SJSA1 (cell line): ENCODE measurements at regions not wholly inside any gene's neighbourhood (a gene's known extent, or its start where the extent isn't known, plus 50 kb on each side); places are given as distances from the start of the nearest gene placed in this dataset.

Experiments used
- DNase-seq, 2 experiments: peaks; one replicate each; pipeline ENCODE4 v3.0.0-alpha.2; 2015 to 2020; ENCODE audit warnings: low spot score in 2 of 2, low read depth in 1 of 2
- H3K27ac ChIP-seq: fragments of 250-450 bp; sonication (Bioruptor Pico); 2 replicates; pipeline ENCODE4 v1.5.1; 2020; ENCODE audit warnings: mild to moderate bottlenecking, moderate library complexity
- H3K27me3 ChIP-seq: fragments of 250-450 bp; sonication (Bioruptor Pico); replicated peaks from 2 replicates; pipeline ENCODE4 v1.5.1; 2020; ENCODE audit warnings: mild to moderate bottlenecking, moderate library complexity
- H3K36me3 ChIP-seq: fragments of 250-450 bp; sonication (Bioruptor Pico); 2 replicates; pipeline ENCODE4 v1.5.1; 2020; ENCODE audit warnings: mild to moderate bottlenecking
- H3K4me1 ChIP-seq: fragments of 250-450 bp; sonication (Bioruptor Pico); replicated peaks from 2 replicates; pipeline ENCODE4 v1.6.1; 2021; ENCODE audit warnings: mild to moderate bottlenecking
- H3K4me3 ChIP-seq: fragments of 250-450 bp; sonication (Bioruptor Pico); 2 replicates; pipeline ENCODE4 v1.5.1; 2020; ENCODE audit warnings: mild to moderate bottlenecking
- H3K9me3 ChIP-seq: fragments of 250-450 bp; sonication (Bioruptor Pico); replicated peaks from 2 replicates; pipeline ENCODE4 v1.5.1; 2020; ENCODE audit warnings: mild to moderate bottlenecking

GRCh38 chr2:60370814-60371213 is 182.6 kb downstream of the BCL11A start:
- H3K36me3 ChIP-seq = no peaks in the 10 kb centered on the region
- no peak for DNase-seq
- no peaks in the 10 kb centered on the region for H3K4me1 ChIP-seq
- H3K27ac ChIP-seq = no peak overlapping the region
- no peaks in the 10 kb centered on the region for H3K27me3 ChIP-seq
- H3K9me3 ChIP-seq = no peaks in the 10 kb centered on the region
- no peak overlapping the region for H3K4me3 ChIP-seq

- no peaks in the 10 kb centered on the region for H3K36me3 ChIP-seq
- no peak overlapping the region for H3K27ac ChIP-seq
- no peak for DNase-seq
- no peaks in the 10 kb centered on the region for H3K9me3 ChIP-seq
- no peaks in the 10 kb centered on the region for H3K4me1 ChIP-seq
- H3K27me3 ChIP-seq = no peaks in the 10 kb centered on the region
- no peak overlapping the region for H3K4me3 ChIP-seq
These were observed 185.0 kb downstream of the BCL11A start for GRCh38 chr2:60368456-60368855.

- DNase-seq = no peak
- no peaks in the 10 kb centered on the region for H3K36me3 ChIP-seq
These were observed 187.2 kb downstream of the BCL11A start for GRCh38 chr2:60366135-60366712.

GRCh38 chr2:60365556-60365955 is 187.9 kb downstream of the BCL11A start:
- no peak overlapping the region for H3K27ac ChIP-seq
- H3K36me3 ChIP-seq = no peaks in the 10 kb centered on the region
- H3K27me3 ChIP-seq = no peaks in the 10 kb centered on the region
- H3K4me1 ChIP-seq = no peaks in the 10 kb centered on the region
- H3K9me3 ChIP-seq = no peaks in the 10 kb centered on the region
- no peak overlapping the region for H3K4me3 ChIP-seq
- DNase-seq = no peak

More at GRCh38 chr2:60366135-60366712, 187.2 kb downstream of the BCL11A start:
- Histone ChIP-seq H3K27ac (no peak overlapping the region), H3K4me3 (no peak overlapping the region), H3K27me3 (no peaks in the 10 kb centered on the region), H3K4me1 (no peaks in the 10 kb centered on the region), H3K9me3 (no peaks in the 10 kb centered on the region)

- Histone ChIP-seq H3K27me3 (no peaks in the 10 kb centered on the region), H3K27ac (no peak overlapping the region), H3K36me3 (no peaks in the 10 kb centered on the region), H3K9me3 (no peaks in the 10 kb centered on the region), H3K4me1 (no peaks in the 10 kb centered on the region), H3K4me3 (no peak overlapping the region)
- DNase-seq = no peak
These were observed 189.0 kb downstream of the BCL11A start for GRCh38 chr2:60364491-60364890.

GRCh38 chr2:60361498-60361897 is 192.0 kb downstream of the BCL11A start:
- H3K4me3 ChIP-seq = no peak overlapping the region
- no peak overlapping the region for H3K27ac ChIP-seq
- no peaks in the 10 kb centered on the region for H3K4me1 ChIP-seq
- no peak for DNase-seq
- no peaks in the 10 kb centered on the region for H3K9me3 ChIP-seq
- no peaks in the 10 kb centered on the region for H3K27me3 ChIP-seq
- no peaks in the 10 kb centered on the region for H3K36me3 ChIP-seq

GRCh38 chr2:60359569-60359968 is 193.9 kb downstream of the BCL11A start:
- Histone ChIP-seq H3K9me3 (no peaks in the 10 kb centered on the region), H3K4me1 (no peaks in the 10 kb centered on the region)
- no peak for DNase-seq

GRCh38 chr2:60358476-60358875 is 195.0 kb downstream of the BCL11A start:
- Histone ChIP-seq H3K36me3 (no peaks in the 10 kb centered on the region), H3K27ac (no peak overlapping the region), H3K4me3 (no peak overlapping the region)

More at GRCh38 chr2:60359569-60359968, 193.9 kb downstream of the BCL11A start:
- H3K27me3 ChIP-seq = peaks cover 2% of the 10 kb centered on the region; the same call in 1 of the 2 replicates
- H3K27ac ChIP-seq = no peak overlapping the region
- no peaks in the 10 kb centered on the region for H3K36me3 ChIP-seq
- no peak overlapping the region for H3K4me3 ChIP-seq

GRCh38 chr2:60357996-60358395 is 195.5 kb downstream of the BCL11A start:
- no peaks in the 10 kb centered on the region for H3K9me3 ChIP-seq
- H3K4me1 ChIP-seq = no peaks in the 10 kb centered on the region
- H3K27ac ChIP-seq = no peak overlapping the region
- no peak overlapping the region for H3K4me3 ChIP-seq
- H3K27me3 ChIP-seq = peaks cover 2% of the 10 kb centered on the region; the same call in 1 of the 2 replicates
- DNase-seq = no peak
- H3K36me3 ChIP-seq = no peaks in the 10 kb centered on the region

More at GRCh38 chr2:60358476-60358875, 195.0 kb downstream of the BCL11A start:
- H3K27me3 ChIP-seq = peaks cover 2% of the 10 kb centered on the region; the same call in 1 of the 2 replicates
- H3K4me1 ChIP-seq = no peaks in the 10 kb centered on the region
- DNase-seq = no peak
- H3K9me3 ChIP-seq = no peaks in the 10 kb centered on the region

- no peak for DNase-seq
- H3K27me3 ChIP-seq = peaks cover 2% of the 10 kb centered on the region; the same call in 1 of the 2 replicates
- no peaks in the 10 kb centered on the region for H3K36me3 ChIP-seq
- no peak overlapping the region for H3K4me3 ChIP-seq
- H3K9me3 ChIP-seq = no peaks in the 10 kb centered on the region
- no peaks in the 10 kb centered on the region for H3K4me1 ChIP-seq
- H3K27ac ChIP-seq = no peak overlapping the region
These were observed 197.1 kb downstream of the BCL11A start for GRCh38 chr2:60356346-60356745.

GRCh38 chr2:60355849-60356261 is 197.6 kb downstream of the BCL11A start:
- no peak overlapping the region for H3K4me3 ChIP-seq
- H3K4me1 ChIP-seq = no peaks in the 10 kb centered on the region
- no peaks in the 10 kb centered on the region for H3K9me3 ChIP-seq
- H3K36me3 ChIP-seq = no peaks in the 10 kb centered on the region
- H3K27ac ChIP-seq = no peak overlapping the region
- H3K27me3 ChIP-seq = peaks cover 2% of the 10 kb centered on the region; the same call in 1 of the 2 replicates
- DNase-seq = no peak

- no peaks in the 10 kb centered on the region for H3K9me3 ChIP-seq
- no peaks in the 10 kb centered on the region for H3K4me1 ChIP-seq
- H3K36me3 ChIP-seq = no peaks in the 10 kb centered on the region
- DNase-seq = no peak
- peaks cover 2% of the 10 kb centered on the region; the same call in 1 of the 2 replicates for H3K27me3 ChIP-seq
- H3K4me3 ChIP-seq = no peak overlapping the region
- no peak overlapping the region for H3K27ac ChIP-seq
These were observed 198.7 kb downstream of the BCL11A start for GRCh38 chr2:60354713-60355112.

GRCh38 chr2:60353863-60354262 is 199.6 kb downstream of the BCL11A start:
- Histone ChIP-seq H3K36me3 (no peaks in the 10 kb centered on the region), H3K27me3 (peaks cover 2% of the 10 kb centered on the region; the same call in 1 of the 2 replicates), H3K4me1 (no peaks in the 10 kb centered on the region), H3K27ac (no peak overlapping the region), H3K4me3 (no peak overlapping the region), H3K9me3 (no peaks in the 10 kb centered on the region)
- no peak for DNase-seq

GRCh38 chr2:60353406-60353800 is 200.1 kb downstream of the BCL11A start:
- Histone ChIP-seq H3K27ac (no peak overlapping the region), H3K27me3 (peaks cover 2% of the 10 kb centered on the region; the same call in 1 of the 2 replicates), H3K4me1 (no peaks in the 10 kb centered on the region), H3K9me3 (no peaks in the 10 kb centered on the region), H3K36me3 (no peaks in the 10 kb centered on the region), H3K4me3 (no peak overlapping the region)
- no peak for DNase-seq
